ENCODE measurements at regions not wholly inside any gene's neighbourhood (a gene's known extent, or its start where the extent isn't known, plus 50 kb on each side); places are given as distances from the start of the nearest gene placed in this dataset.

GRCh38 chr6:140627002-140627401, 1252.6 kb upstream of the CITED2 start:
- Mint-ChIP-seq H3K9me3 (peaks cover 12% of the 10 kb centered on the region), H3K4me1 (no peaks in the 10 kb centered on the region), H3K4me3 (no peak overlapping the region), H3K36me3 (no peaks in the 10 kb centered on the region), H3K27ac (no peak overlapping the region)
- no peak for ATAC-seq
- DNase-seq (ENCODE audit: low spot score in 2 of 2), result no peak

GRCh38 chr6:140623498-140623897, 1249.0 kb upstream of the CITED2 start:
- H3K4me3 Mint-ChIP-seq, result no peak overlapping the region
- no peaks in the 10 kb centered on the region for H3K36me3 Mint-ChIP-seq
- ATAC-seq, result no peak

GRCh38 chr6:140620496-140620895, 1246.0 kb upstream of the CITED2 start:
- Mint-ChIP-seq H3K4me1 (no peaks in the 10 kb centered on the region), H3K27ac (no peak overlapping the region), H3K9me3 (peaks cover 3% of the 10 kb centered on the region), H3K4me3 (no peak overlapping the region), H3K36me3 (no peaks in the 10 kb centered on the region)
- ATAC-seq (no peak), DNase-seq (ENCODE audit: low spot score in 2 of 2) (no peak)

More at GRCh38 chr6:140623498-140623897, 1249.0 kb upstream of the CITED2 start:
- Mint-ChIP-seq H3K9me3 (peaks cover 12% of the 10 kb centered on the region), H3K27ac (no peak overlapping the region), H3K4me1 (no peaks in the 10 kb centered on the region)
- no peak for DNase-seq (ENCODE audit: low spot score in 2 of 2)

- Mint-ChIP-seq H3K9me3 (no peaks in the 10 kb centered on the region), H3K4me1 (no peaks in the 10 kb centered on the region), H3K27ac (no peak overlapping the region), H3K4me3 (no peak overlapping the region), H3K36me3 (no peaks in the 10 kb centered on the region)
- no peak for DNase-seq (ENCODE audit: low spot score in 2 of 2)
- no peak for ATAC-seq
Measured at GRCh38 chr6:140609956-140610355, 1235.5 kb upstream of the CITED2 start.

GRCh38 chr6:140609321-140609720, 1234.9 kb upstream of the CITED2 start:
- no peak overlapping the region for H3K27ac Mint-ChIP-seq
- ATAC-seq, result no peak
- DNase-seq (ENCODE audit: low spot score in 2 of 2), result no peak
- no peak overlapping the region for H3K4me3 Mint-ChIP-seq
- H3K4me1 Mint-ChIP-seq, result no peaks in the 10 kb centered on the region
- no peaks in the 10 kb centered on the region for H3K9me3 Mint-ChIP-seq
- no peaks in the 10 kb centered on the region for H3K36me3 Mint-ChIP-seq

- Mint-ChIP-seq H3K9me3 (no peaks in the 10 kb centered on the region), H3K4me3 (no peak overlapping the region)
Measured at GRCh38 chr6:140604786-140605185, 1230.3 kb upstream of the CITED2 start.

GRCh38 chr6:140602431-140603248, 1228.2 kb upstream of the CITED2 start:
- no peak overlapping the region for H3K27ac Mint-ChIP-seq
- DNase-seq (ENCODE audit: low spot score in 2 of 2) (no peak), ATAC-seq (no peak)
- no peaks in the 10 kb centered on the region for H3K36me3 Mint-ChIP-seq
- no peaks in the 10 kb centered on the region for H3K4me1 Mint-ChIP-seq
- no peak overlapping the region for H3K4me3 Mint-ChIP-seq
- H3K9me3 Mint-ChIP-seq, result no peaks in the 10 kb centered on the region

More at GRCh38 chr6:140604786-140605185, 1230.3 kb upstream of the CITED2 start:
- no peaks in the 10 kb centered on the region for H3K4me1 Mint-ChIP-seq
- no peaks in the 10 kb centered on the region for H3K36me3 Mint-ChIP-seq
- DNase-seq (ENCODE audit: low spot score in 2 of 2) (no peak), ATAC-seq (no peak)
- no peak overlapping the region for H3K27ac Mint-ChIP-seq

GRCh38 chr6:140601021-140601808, 1226.8 kb upstream of the CITED2 start:
- H3K27ac Mint-ChIP-seq, result no peak overlapping the region
- H3K4me1 Mint-ChIP-seq, result no peaks in the 10 kb centered on the region
- no peaks in the 10 kb centered on the region for H3K36me3 Mint-ChIP-seq
- no peaks in the 10 kb centered on the region for H3K9me3 Mint-ChIP-seq
- H3K4me3 Mint-ChIP-seq, result no peak overlapping the region
- DNase-seq (ENCODE audit: low spot score in 2 of 2) (no peak), ATAC-seq (no peak)

- Mint-ChIP-seq H3K4me1 (no peaks in the 10 kb centered on the region), H3K36me3 (no peaks in the 10 kb centered on the region), H3K27ac (no peak overlapping the region), H3K4me3 (no peak overlapping the region), H3K9me3 (no peaks in the 10 kb centered on the region)
- ATAC-seq (no peak), DNase-seq (ENCODE audit: low spot score in 2 of 2) (no peak)
Measured at GRCh38 chr6:140599916-140600315, 1225.5 kb upstream of the CITED2 start.

- ATAC-seq (no peak), DNase-seq (ENCODE audit: low spot score in 2 of 2) (no peak)
- Mint-ChIP-seq H3K4me3 (no peak overlapping the region), H3K9me3 (peaks cover 2% of the 10 kb centered on the region), H3K27ac (no peak overlapping the region), H3K36me3 (no peaks in the 10 kb centered on the region), H3K4me1 (no peaks in the 10 kb centered on the region)
Measured at GRCh38 chr6:140597181-140597580, 1222.7 kb upstream of the CITED2 start.

GRCh38 chr6:140594806-140595128, 1220.3 kb upstream of the CITED2 start:
- peaks cover 2% of the 10 kb centered on the region for H3K9me3 Mint-ChIP-seq

GRCh38 chr6:140592877-140593276, 1218.4 kb upstream of the CITED2 start:
- no peak overlapping the region for H3K27ac Mint-ChIP-seq
- H3K36me3 Mint-ChIP-seq, result no peaks in the 10 kb centered on the region
- H3K4me1 Mint-ChIP-seq, result no peaks in the 10 kb centered on the region
- ATAC-seq, result no peak
- H3K4me3 Mint-ChIP-seq, result no peak overlapping the region
- no peak for DNase-seq (ENCODE audit: low spot score in 2 of 2)
- H3K9me3 Mint-ChIP-seq, result peaks cover 2% of the 10 kb centered on the region

More at GRCh38 chr6:140594806-140595128, 1220.3 kb upstream of the CITED2 start:
- DNase-seq (ENCODE audit: low spot score in 2 of 2), result no peak
- Mint-ChIP-seq H3K27ac (no peak overlapping the region), H3K36me3 (no peaks in the 10 kb centered on the region), H3K4me3 (no peak overlapping the region), H3K4me1 (no peaks in the 10 kb centered on the region)
- ATAC-seq, result no peak

- no peak overlapping the region for H3K27ac Mint-ChIP-seq
- H3K9me3 Mint-ChIP-seq, result peaks cover 5% of the 10 kb centered on the region
- DNase-seq (ENCODE audit: low spot score in 2 of 2), result no peak
- no peaks in the 10 kb centered on the region for H3K36me3 Mint-ChIP-seq
- ATAC-seq, result no peak
- H3K4me1 Mint-ChIP-seq, result peaks cover 17% of the 10 kb centered on the region
- no peak overlapping the region for H3K4me3 Mint-ChIP-seq
Measured at GRCh38 chr6:140590641-140591040, 1216.2 kb upstream of the CITED2 start.

- Mint-ChIP-seq H3K4me1 (peaks cover 26% of the 10 kb centered on the region), H3K27ac (peak overlapping the region; percentile 70), H3K9me3 (peaks cover 5% of the 10 kb centered on the region), H3K4me3 (peak overlapping the region; percentile 39), H3K36me3 (no peaks in the 10 kb centered on the region)
- DNase-seq (ENCODE audit: low spot score in 2 of 2) (peak in 1 of 2 donors; percentile 59), ATAC-seq (peak; percentile 98)
Measured at GRCh38 chr6:140586426-140587061, 1212.1 kb upstream of the CITED2 start.

GRCh38 chr6:140581601-140582000, 1207.2 kb upstream of the CITED2 start:
- Mint-ChIP-seq H3K9me3 (peaks cover 3% of the 10 kb centered on the region), H3K27ac (peak overlapping the region; percentile 41), H3K4me1 (peaks cover 20% of the 10 kb centered on the region), H3K36me3 (no peaks in the 10 kb centered on the region), H3K4me3 (no peak overlapping the region)
- no peak for DNase-seq (ENCODE audit: low spot score in 2 of 2)
- peak; percentile 80 for ATAC-seq
